PC-3 (cell line): ENCODE measurements at regions not wholly inside any gene's neighbourhood (a gene's known extent, or its start where the extent isn't known, plus 50 kb on each side); places are given as distances from the start of the nearest gene placed in this dataset.

Experiments
- ATAC-seq: fragments of 200-7000 bp; cut with Tn5 transposase; 2 replicates; pipeline ENCODE4 v1.9.1; 2020; ENCODE audit warnings: mild to moderate bottlenecking, moderate library complexity
- BruUV-seq: library from RNA; stranded (reverse); fragments of 400-500 nt; replicated peaks from 2 replicates; lab custom pipeline; 2021; lab: Mats Ljungman, UMichigan
- CTCF ChIA-PET: fragments of 300-600 bp; sonication (Branson Sonifier 250); formaldehyde crosslinking; loops from one replicate; lab custom pipeline; 2022; ENCODE audit warnings: antibody characterized with exemption; lab: Charles Lee
- POLR2A ChIA-PET: fragments of 300-600 bp; sonication (Branson Sonifier 250); formaldehyde crosslinking; loops from one replicate; lab custom pipeline; 2022; ENCODE audit warnings: antibody characterized with exemption; ENCODE audit not compliant: unreplicated experiment; lab: Charles Lee
- DNase-seq: peaks from one replicate; pipeline ENCODE4 v3.0.0-alpha.2; 2015
- H2AFZ ChIP-seq: fragments of 300-600 bp; sonication (generic); 2 replicates; pipeline ENCODE4 v1.6.0; 2016; ENCODE audit warnings: antibody characterized with exemption, low read length
- H3F3A ChIP-seq: fragments of 300-600 bp; sonication (generic); one replicate; pipeline ENCODE4 v1.6.0; 2017; ENCODE audit warnings: antibody characterized with exemption, low read length, control low read depth, mild to moderate bottlenecking; ENCODE audit not compliant: unreplicated experiment
- H3K27ac ChIP-seq: fragments of 300-600 bp; sonication (generic); 2 replicates; pipeline ENCODE4 v1.5.1; 2016; ENCODE audit warnings: mild to moderate bottlenecking, low read length
- H3K27me3 ChIP-seq: fragments of 300-600 bp; sonication (generic); 2 replicates; pipeline ENCODE4 v1.6.1; 2016; ENCODE audit warnings: low read length, mixed read lengths
- H3K36me3 ChIP-seq: fragments of 300-600 bp; sonication (generic); 2 replicates; pipeline ENCODE4 v1.6.1; 2016; ENCODE audit warnings: low read depth, mixed run types, low read length, mixed read lengths
- H3K4me1 ChIP-seq: fragments of 300-600 bp; sonication (generic); 2 replicates; pipeline ENCODE4 v1.5.1; 2016; ENCODE audit warnings: low read length; ENCODE audit not compliant: insufficient read depth
- H3K4me2 ChIP-seq: fragments of 300-600 bp; sonication (generic); 2 replicates; pipeline ENCODE4 v1.6.0; 2016; ENCODE audit warnings: low read length
- H3K4me3 ChIP-seq: fragments of 300-600 bp; sonication (generic); 2 replicates; pipeline ENCODE4 v1.5.1; 2016; ENCODE audit warnings: mild to moderate bottlenecking, low read length, mixed read lengths
- H3K79me2 ChIP-seq: fragments of 300-600 bp; sonication (generic); 2 replicates; pipeline ENCODE4 v1.6.1; 2017; ENCODE audit warnings: low read length, mixed read lengths
- H3K9ac ChIP-seq: fragments of 300-600 bp; sonication (generic); 2 replicates; pipeline ENCODE4 v1.6.0; 2016; ENCODE audit warnings: mild to moderate bottlenecking, low read length
- H3K9me2 ChIP-seq: fragments of 300-600 bp; sonication (generic); replicated peaks from 2 replicates; pipeline ENCODE4 v1.6.1; 2016; ENCODE audit warnings: mixed run types, low read length, mixed read lengths
- H3K9me3 ChIP-seq: fragments of 300-600 bp; sonication (generic); 2 replicates; pipeline ENCODE4 v1.6.1; 2016; ENCODE audit warnings: low read length, mixed read lengths
- H4K20me1 ChIP-seq: fragments of 300-600 bp; sonication (generic); 2 replicates; pipeline ENCODE4 v1.6.1; 2016; ENCODE audit warnings: low read length, mixed read lengths
- CTCF ChIP-seq: fragments of 300-600 bp; sonication (generic); conservative IDR thresholded peaks from 2 replicates; pipeline ENCODE4 v1.5.1; 2017; ENCODE audit warnings: antibody characterized with exemption, low read depth, mild to moderate bottlenecking, low read length
- EZH2 ChIP-seq: fragments of 300-600 bp; sonication (generic); IDR thresholded peaks from one replicate; pipeline ENCODE4 v1.6.1; 2017; ENCODE audit warnings: antibody characterized with exemption, mild to moderate bottlenecking, low read length; ENCODE audit not compliant: unreplicated experiment
- EZH2phosphoT487 ChIP-seq: fragments of 300-600 bp; sonication (generic); IDR thresholded peaks from 2 replicates; pipeline ENCODE4 v1.6.1; 2018; ENCODE audit warnings: mild to moderate bottlenecking, antibody characterized with exemption, low read length, borderline replicate concordance
- intact Hi-C: fragments of 100-400 bp; cut with micrococcal nuclease; formaldehyde crosslinking; loops from 2 replicates; pipeline ENCODE4 v1.9.0; 2023

DNA sequence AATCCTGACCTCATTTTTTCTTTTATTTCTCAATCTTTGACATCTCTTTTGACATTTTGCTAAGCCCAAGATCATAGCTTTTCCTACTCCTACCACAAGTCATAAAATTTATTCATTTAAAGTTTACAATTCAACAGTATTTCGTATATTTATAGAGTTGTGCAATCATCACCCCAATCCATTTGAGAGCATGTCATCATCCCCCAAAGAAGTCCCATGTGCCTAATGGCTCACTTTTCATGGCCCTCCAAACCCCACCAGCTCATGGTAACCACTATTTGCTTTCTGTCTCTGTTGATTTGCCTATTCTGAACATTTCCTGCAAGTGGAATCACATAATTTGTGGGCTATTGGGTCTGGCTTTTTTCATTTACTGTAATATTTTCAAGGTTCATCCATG lies 52.5 kb upstream of the GLI3 start:
- no peaks in the 10 kb centered on the region for H3K9me3 ChIP-seq
- no peaks in the 10 kb centered on the region for H3K27me3 ChIP-seq
- no peaks in the 10 kb centered on the region for H3K9me2 ChIP-seq
- H3K27ac ChIP-seq: no peak overlapping the region
- TF ChIP-seq CTCF (no peak), EZH2 (no peak), EZH2phosphoT487 (no peak)
- H3K4me2 ChIP-seq: no peak overlapping the region
- no peak for DNase-seq
- CTCF ChIA-PET: no interaction called here
- POLR2A ChIA-PET: no interaction called here
- H3K4me3 ChIP-seq: no peak overlapping the region
- H4K20me1 ChIP-seq: no peaks in the 10 kb centered on the region
- no peak overlapping the region for H2AFZ ChIP-seq
- no peaks in the 10 kb centered on the region for H3K36me3 ChIP-seq
- no peaks in the 10 kb centered on the region for H3K79me2 ChIP-seq
- peaks cover 3% of the 10 kb centered on the region for H3F3A ChIP-seq
- H3K9ac ChIP-seq: no peak overlapping the region
- BruUV-seq: no TSS peak
- peaks cover 39% of the 10 kb centered on the region for H3K4me1 ChIP-seq
- intact Hi-C loops: no loop called here
- ATAC-seq: no peak
